ENCODE measurements at regions not wholly inside any gene's neighbourhood (a gene's known extent, or its start where the extent isn't known, plus 50 kb on each side); places are given as distances from the start of the nearest gene placed in this dataset.

GRCh38 chr6:145352382-145353080 lies 382.8 kb downstream of the EPM2A start:
- no peak for TF ChIP-seq CTCF (IDR thresholded peaks at IDR 0.05)
- no peak for TF ChIP-seq POLR2A (IDR thresholded peaks at IDR 0.05)
